H1 (cell line): ENCODE measurements at regions not wholly inside any gene's neighbourhood (a gene's known extent, or its start where the extent isn't known, plus 50 kb on each side); places are given as distances from the start of the nearest gene placed in this dataset.

ENCODE experiments used
- CTCF ChIA-PET: fragments of 300-600 bp; sonication (Branson Sonifier 250); formaldehyde crosslinking; loops from one replicate; lab custom pipeline; 2021; ENCODE audit not compliant: partially characterized antibody; lab: Charles Lee
- POLR2A ChIA-PET: fragments of 300-600 bp; sonication (Branson Sonifier 250); formaldehyde crosslinking; loops from one replicate; lab custom pipeline; 2021; ENCODE audit warnings: inconsistent platforms; ENCODE audit not compliant: partially characterized antibody; lab: Charles Lee
- DNase-seq, 2 experiments: peaks; one replicate each; pipeline versions ENCODE4 v3.0.0 to v3.0.0-alpha.2; 2010 to 2022; ENCODE audit warnings: low spot score in 2 of 2, low read depth in 1 of 2, mixed read lengths in 1 of 2
- FAIRE-seq: peaks from 2 replicates; lab custom pipeline; 2011; peaks lifted over from hg19 to GRCh38; lab: Jason Lieb, UNC
- H2AFZ ChIP-seq: 2 replicates; pipeline ENCODE4 v1.8.1; 2012; ENCODE audit warnings: low read length, inconsistent platforms
- H2AK5ac ChIP-seq: 2 replicates; pipeline ENCODE4 v1.6.1; 2013; ENCODE audit warnings: low read depth, low read length
- H2BK120ac ChIP-seq: replicated peaks from 2 replicates; pipeline ENCODE3; 2013; ENCODE audit warnings: low read depth, low read length, inconsistent platforms
- H2BK12ac ChIP-seq: 2 replicates; pipeline ENCODE4 v1.6.1; 2013; ENCODE audit warnings: low read depth, low read length
- H2BK15ac ChIP-seq: 2 replicates; pipeline ENCODE4 v1.6.1; 2013; ENCODE audit warnings: low read length
- H2BK20ac ChIP-seq: 2 replicates; pipeline ENCODE4 v1.6.1; 2013; ENCODE audit warnings: low read length
- H2BK5ac ChIP-seq: 2 replicates; pipeline ENCODE4 v1.6.1; 2013; ENCODE audit warnings: low read depth, low read length
- H3K14ac ChIP-seq: 2 replicates; pipeline ENCODE4 v1.6.1; 2013; ENCODE audit warnings: inconsistent platforms; ENCODE audit not compliant: insufficient read length
- H3K18ac ChIP-seq: 2 replicates; pipeline ENCODE4 v1.6.1; 2013; ENCODE audit warnings: low read length; ENCODE audit errors: extremely low read depth
- H3K23ac ChIP-seq: 2 replicates; pipeline ENCODE4 v1.6.1; 2013; ENCODE audit warnings: inconsistent platforms; ENCODE audit not compliant: insufficient read length
- H3K23me2 ChIP-seq: 2 replicates; pipeline ENCODE4 v1.6.1; 2013; ENCODE audit warnings: low read depth, low read length
- H3K27ac ChIP-seq: 2 replicates; pipeline ENCODE4 v1.6.1; 2011; ENCODE audit warnings: low read depth, low read length, inconsistent platforms
- H3K27me3 ChIP-seq, 4 experiments: replicated peaks in 1 of 4; 1 replicate in 1 of 4; 2 replicates in 3 of 4; pipeline versions ENCODE4 v1.6.1 to v1.8.1; 2011 to 2013; ENCODE audit warnings: low read length in 3 of 4, mild to moderate bottlenecking in 3 of 4, inconsistent platforms in 2 of 4, mixed read lengths in 2 of 4, moderate library complexity in 1 of 4; ENCODE audit not compliant: control insufficient read depth in 3 of 4, insufficient read depth in 3 of 4; ENCODE audit errors: extremely low read depth in 1 of 4
- H3K36me3 ChIP-seq, 4 experiments: 2 replicates each; pipeline versions ENCODE4 v1.6.1 to v1.8.1; 2011 to 2013; ENCODE audit warnings: mild to moderate bottlenecking in 4 of 4, low read length in 3 of 4, moderate library complexity in 2 of 4, control low read depth in 1 of 4, inconsistent platforms in 1 of 4; ENCODE audit not compliant: insufficient read depth in 4 of 4, control insufficient read depth in 2 of 4
- H3K4ac ChIP-seq: replicated peaks from 2 replicates; pipeline ENCODE3; 2013; ENCODE audit warnings: low read length, low read depth, mixed read lengths, inconsistent platforms; ENCODE audit not compliant: insufficient read length
- H3K4me1 ChIP-seq, 4 experiments: replicated peaks in 1 of 4; 1 replicate in 1 of 4; 2 replicates in 3 of 4; pipeline versions ENCODE4 v1.6.1 to v1.8.1; 2011 to 2013; ENCODE audit warnings: low read length in 3 of 4, inconsistent platforms in 2 of 4, mixed read lengths in 1 of 4; ENCODE audit not compliant: insufficient read depth in 4 of 4, control insufficient read depth in 3 of 4
- H3K4me2 ChIP-seq, 2 experiments: 2 replicates each; pipeline versions ENCODE4 v1.6.1 to v1.8.1; 2011 to 2013; ENCODE audit warnings: low read depth in 2 of 2, low read length in 2 of 2, control low read depth in 1 of 2, inconsistent platforms in 1 of 2, mild to moderate bottlenecking in 1 of 2; ENCODE audit not compliant: insufficient read depth in 1 of 2
- H3K4me3 ChIP-seq, 4 experiments: fragments of 200-600, 300-600 bp in 1 of 4; sonication (generic), shearing (Covaris generic), sonication (Bioruptor Twin) in 1 of 4; 2 replicates each; pipeline versions ENCODE4 v1.5.1 to v1.8.1; 2011 to 2016; ENCODE audit warnings: low read length in 4 of 4, low read depth in 3 of 4, control low read depth in 2 of 4, inconsistent platforms in 2 of 4, mild to moderate bottlenecking in 2 of 4, mixed read lengths in 1 of 4, moderate library complexity in 1 of 4; ENCODE audit not compliant: insufficient read depth in 2 of 4; ENCODE audit errors: extremely low read depth in 1 of 4
- H3K56ac ChIP-seq: replicated peaks from 2 replicates; pipeline ENCODE3; 2013; ENCODE audit warnings: low read depth, mild to moderate bottlenecking, mixed read lengths, low read length, inconsistent platforms; ENCODE audit not compliant: insufficient read length
- H3K79me1 ChIP-seq: 2 replicates; pipeline ENCODE4 v1.6.1; 2013; ENCODE audit warnings: low read depth, low read length, control low read depth
- H3K79me2 ChIP-seq, 2 experiments: 2 replicates each; pipeline versions ENCODE4 v1.6.1 to v1.8.1; 2012 to 2013; ENCODE audit warnings: low read length in 2 of 2, mild to moderate bottlenecking in 2 of 2, inconsistent platforms in 1 of 2; ENCODE audit not compliant: insufficient read depth in 2 of 2, control insufficient read depth in 1 of 2
- H3K9ac ChIP-seq, 4 experiments: replicated peaks in 1 of 4; 1 replicate in 1 of 4; 2 replicates in 3 of 4; pipeline versions ENCODE4 v1.6.1 to v1.8.1; 2011 to 2013; ENCODE audit warnings: low read depth in 3 of 4, low read length in 3 of 4, control low read depth in 2 of 4, mild to moderate bottlenecking in 2 of 4, moderate library complexity in 2 of 4, inconsistent platforms in 1 of 4; ENCODE audit errors: extremely low read depth in 1 of 4
- H3K9me3 ChIP-seq, 2 experiments: 2 replicates each; pipeline versions ENCODE4 v1.6.1 to v1.8.1; 2012 to 2013; ENCODE audit warnings: mild to moderate bottlenecking in 2 of 2, moderate library complexity in 2 of 2, control low read depth in 1 of 2, inconsistent platforms in 1 of 2, low read depth in 1 of 2, low read length in 1 of 2, mixed read lengths in 1 of 2; ENCODE audit not compliant: insufficient read depth in 2 of 2
- H4K20me1 ChIP-seq, 2 experiments: replicated peaks in 1 of 2; 2 replicates each; pipeline versions ENCODE3 to v1.8.1; 2011 to 2013; ENCODE audit warnings: inconsistent platforms in 2 of 2, low read length in 2 of 2, mild to moderate bottlenecking in 1 of 2; ENCODE audit not compliant: insufficient read depth in 2 of 2, control insufficient read depth in 1 of 2
- H4K5ac ChIP-seq: 2 replicates; pipeline ENCODE4 v1.6.1; 2013; ENCODE audit warnings: low read length, low read depth, mixed read lengths, inconsistent platforms; ENCODE audit not compliant: insufficient read length
- H4K8ac ChIP-seq: 2 replicates; pipeline ENCODE4 v1.8.0; 2013; ENCODE audit warnings: mild to moderate bottlenecking, moderate library complexity, low read length, inconsistent platforms; ENCODE audit not compliant: insufficient read depth; ENCODE audit errors: extremely low read depth
- H4K91ac ChIP-seq: replicated peaks from 2 replicates; pipeline ENCODE3; 2013; ENCODE audit warnings: low read length, mixed read lengths, inconsistent platforms; ENCODE audit not compliant: insufficient read length
- BACH1 ChIP-seq: IDR thresholded peaks from 2 replicates; pipeline ENCODE4 v1.6.1; 2012; ENCODE audit warnings: low read length, improper control_type of control experiment
- BCL11A ChIP-seq, 2 experiments: IDR thresholded peaks; one replicate each; pipeline ENCODE4 v1.6.1; 2011; ENCODE audit warnings: low read depth in 2 of 2, low read length in 2 of 2, mild to moderate bottlenecking in 2 of 2
- CTBP2 ChIP-seq: IDR thresholded peaks from 2 replicates; pipeline ENCODE4 v1.7.0; 2011; ENCODE audit warnings: borderline replicate concordance, mild to moderate bottlenecking, moderate library complexity, mixed read lengths, low read length; ENCODE audit not compliant: insufficient read depth, insufficient read length
- EGR1 ChIP-seq: IDR thresholded peaks from 2 replicates; pipeline ENCODE4 v1.6.1; 2011; ENCODE audit warnings: low read depth, low read length, borderline replicate concordance
- EZH2 ChIP-seq: fragments of 200-600 bp; sonication (generic); IDR thresholded peaks from 2 replicates; pipeline ENCODE4 v1.7.1; 2012; ENCODE audit warnings: low read depth, mild to moderate bottlenecking, moderate library complexity, low read length, inconsistent platforms; ENCODE audit not compliant: severe bottlenecking
- HDAC6 ChIP-seq: IDR thresholded peaks from one replicate; pipeline ENCODE4 v1.7.1; 2012; ENCODE audit warnings: low read depth, mild to moderate bottlenecking, inconsistent platforms, low read length, moderate library complexity
- NRF1 ChIP-seq: IDR thresholded peaks from 2 replicates; pipeline ENCODE4 v1.6.1; 2011; ENCODE audit warnings: mild to moderate bottlenecking, low read depth, low read length, improper control_type of control experiment
- POU5F1 ChIP-seq: IDR thresholded peaks from 2 replicates; pipeline ENCODE4 v1.6.1; 2011; ENCODE audit warnings: low read depth, mild to moderate bottlenecking, low read length, moderate library complexity
- RAD21 ChIP-seq, 2 experiments: IDR thresholded peaks in 1 of 2; conservative IDR thresholded peaks in 1 of 2; 2 replicates each; pipeline ENCODE4 v1.6.1; 2011; ENCODE audit warnings: low read depth in 2 of 2, low read length in 2 of 2, improper control_type of control experiment in 1 of 2, inconsistent platforms in 1 of 2, mild to moderate bottlenecking in 1 of 2, moderate library complexity in 1 of 2
- RFX5 ChIP-seq: IDR thresholded peaks from 2 replicates; pipeline ENCODE4 v1.6.1; 2011; ENCODE audit warnings: low read depth, low read length, improper control_type of control experiment, borderline replicate concordance
- RNF2 ChIP-seq: fragments of 200-900, 300-1000 bp; sonication (generic); IDR thresholded peaks from 2 replicates; pipeline ENCODE4 v1.7.1; 2016; ENCODE audit warnings: borderline replicate concordance, low read depth, mild to moderate bottlenecking, antibody characterized with exemption, low read length; ENCODE audit not compliant: poor library complexity, severe bottlenecking; ENCODE audit errors: missing control alignments
- SP1 ChIP-seq: IDR thresholded peaks from 2 replicates; pipeline ENCODE4 v1.6.1; 2011; ENCODE audit warnings: low read depth, low read length
- SP2 ChIP-seq: IDR thresholded peaks from 2 replicates; pipeline ENCODE4 v1.6.1; 2012; ENCODE audit warnings: mild to moderate bottlenecking, low read length, inconsistent platforms
- SUZ12 ChIP-seq: fragments of 200-600 bp; sonication (generic); IDR thresholded peaks from 2 replicates; pipeline ENCODE4 v1.6.1; 2012; ENCODE audit warnings: mild to moderate bottlenecking, inconsistent platforms, low read length, moderate library complexity, mixed read lengths
- TAF1 ChIP-seq: IDR thresholded peaks from 2 replicates; pipeline ENCODE4 v1.6.1; 2011; ENCODE audit warnings: mild to moderate bottlenecking, low read depth, low read length
- WGBS, 2 experiments: shearing (Covaris generic) in 1 of 2; methylation state at CpG; one replicate each; pipeline versions ENCODE4 v1.1.6 to v1.1.7; 2013 to 2015; ENCODE audit warnings: low lambda C conversion rate in 2 of 2, mixed read lengths in 2 of 2, inconsistent platforms in 1 of 2, low coverage in 1 of 2, missing lambda C conversion rate in 1 of 2; ENCODE audit not compliant: insufficient replicate concordance in 2 of 2, insufficient coverage in 1 of 2, insufficient read length in 1 of 2; ENCODE audit errors: extremely low coverage in 1 of 2, missing lambda C conversion rate in 1 of 2; 5-methylcytosine and 5-hydroxymethylcytosine counted together

- H4K8ac ChIP-seq, result no peak overlapping the region
- FAIRE-seq (no peak), DNase-seq (no peak)
- no peak overlapping the region for H2AFZ ChIP-seq
- no peak overlapping the region for H2BK15ac ChIP-seq
- H3K79me1 ChIP-seq, result no peaks in the 10 kb centered on the region
- H4K20me1 ChIP-seq, result no peaks in the 10 kb centered on the region
- H3K27ac ChIP-seq, result no peak overlapping the region
- H3K4me2 ChIP-seq, result no peak overlapping the region
- no peak overlapping the region for H3K4me3 ChIP-seq
- ChIA-PET CTCF (interaction anchor here (1.2 to 1.4 kb wide), 2 partner anchors 12 to 23 kb away, joined by 3 read pairs; no protein-coding TSS in a partner anchor), POLR2A (no interaction called here)
- H3K4ac ChIP-seq, result no peak overlapping the region
- 82% methylated on average over 4 of the region's 4 CpGs; no CpG with 5 or more reads in 1 of the 2 experiments for WGBS, 2 experiments
- H3K4me1 ChIP-seq, result no peaks in the 10 kb centered on the region
- no peak overlapping the region for H3K14ac ChIP-seq
- H3K27me3 ChIP-seq, result no peaks in the 10 kb centered on the region
- H3K23ac ChIP-seq, result no peak overlapping the region
- no peaks in the 10 kb centered on the region for H3K36me3 ChIP-seq
- H2BK120ac ChIP-seq, result no peak overlapping the region
- no peak overlapping the region for H2BK20ac ChIP-seq
- no peak overlapping the region for H2BK12ac ChIP-seq
- H3K79me2 ChIP-seq, result no peaks in the 10 kb centered on the region
- H4K91ac ChIP-seq, result no peak overlapping the region
- no peaks in the 10 kb centered on the region for H3K9me3 ChIP-seq
- H3K56ac ChIP-seq, result no peak overlapping the region
- H2BK5ac ChIP-seq, result no peak overlapping the region
- H3K9ac ChIP-seq, result no peak overlapping the region
- no peak overlapping the region for H3K18ac ChIP-seq
- H4K5ac ChIP-seq, result no peak overlapping the region
- H3K23me2 ChIP-seq, result no peaks in the 10 kb centered on the region
- no peak overlapping the region for H2AK5ac ChIP-seq
- TF ChIP-seq RFX5 (no peak), RNF2 (no peak), SP1 (no peak), SP2 (no peak), BACH1 (no peak), NRF1 (no peak), SUZ12 (no peak), TAF1 (no peak), CTBP2 (no peak), EGR1 (no peak), POU5F1 (no peak), HDAC6 (no peak), EZH2 (no peak), RAD21 (IDR thresholded peaks at IDR 0.05 in 1 of 2, conservative IDR thresholded peaks at IDR 0.05 in 1 of 2; ENCODE audit: low read depth in 2 of 2, low read length in 2 of 2) (no peak), BCL11A (IDR thresholded peaks at IDR 0.05; ENCODE audit: low read depth in 2 of 2, low read length in 2 of 2) (no peak)
Measured at GRCh38 chr2:49811502-49811901, 657.2 kb upstream of the FSHR start.
